HS-5 (cell line): ENCODE measurements at regions not wholly inside any gene's neighbourhood (a gene's known extent, or its start where the extent isn't known, plus 50 kb on each side); places are given as distances from the start of the nearest gene placed in this dataset.
A peak's percentile ranks its signal among the peaks of the same experiment; 100 is the strongest.

ENCODE experiments used
- DNase-seq: peaks from one replicate; pipeline ENCODE4 v3.0.0-alpha.2; 2012; ENCODE audit warnings: low read depth

DNA sequence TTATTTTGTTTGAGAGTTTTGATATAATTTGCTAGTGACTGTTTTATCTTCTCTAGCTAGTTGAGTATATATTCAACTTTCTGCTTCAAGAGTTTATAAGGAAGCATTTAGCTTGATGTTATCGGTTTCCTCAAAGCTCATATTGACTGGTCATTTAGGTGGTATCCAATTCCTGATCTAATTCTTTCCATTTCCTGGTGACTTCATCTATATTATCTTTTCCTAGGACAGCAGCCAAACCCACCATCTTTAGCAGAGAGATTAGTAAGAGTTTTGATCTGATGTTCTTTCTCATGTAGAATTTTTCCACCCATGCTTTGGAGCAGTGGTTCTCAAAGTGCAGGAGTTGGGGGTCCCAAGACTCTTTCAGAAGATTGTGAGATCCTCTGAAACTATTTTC is 148.6 kb upstream of the STT3B start:
- DNase-seq = no peak

DNA sequence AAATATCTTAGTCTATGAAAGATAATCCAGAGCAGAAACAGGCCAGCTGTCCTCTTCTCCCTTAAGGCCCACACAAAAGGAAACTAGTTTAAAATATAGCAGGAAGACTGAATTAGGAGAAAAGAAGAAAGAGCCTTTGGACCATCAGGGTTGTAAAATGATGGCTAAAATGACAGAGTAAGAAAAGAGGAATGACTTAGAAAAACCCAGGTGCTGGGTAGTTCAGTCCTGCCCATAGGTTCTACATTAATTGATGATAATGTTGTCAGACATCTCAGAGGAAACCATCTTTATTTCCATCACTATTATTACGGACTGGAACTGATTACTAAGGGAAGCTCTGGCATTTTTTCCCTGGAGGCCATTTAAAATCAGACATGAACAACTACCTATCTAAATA is 142.8 kb upstream of the STT3B start:
- DNase-seq = no peak

DNA sequence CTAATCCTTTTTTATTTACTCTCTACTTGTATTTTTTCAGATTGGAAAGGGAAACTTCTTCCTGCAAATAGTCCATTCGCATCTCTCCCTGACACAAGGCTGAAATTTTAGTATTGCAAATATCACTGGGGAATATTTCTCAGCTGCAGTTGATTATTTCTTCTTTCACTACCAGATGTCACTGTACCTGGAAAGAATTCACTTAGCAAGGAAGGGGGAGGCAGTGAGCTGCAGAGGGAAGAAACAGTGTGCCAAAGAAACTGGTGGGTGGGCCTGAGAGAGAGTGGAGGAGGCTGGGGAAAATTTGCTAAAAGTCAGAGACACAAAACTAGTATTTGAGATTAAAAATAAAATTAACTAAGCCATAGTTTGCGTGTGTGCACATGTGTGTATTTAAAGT is 142.3 kb upstream of the STT3B start:
- DNase-seq = no peak

DNA sequence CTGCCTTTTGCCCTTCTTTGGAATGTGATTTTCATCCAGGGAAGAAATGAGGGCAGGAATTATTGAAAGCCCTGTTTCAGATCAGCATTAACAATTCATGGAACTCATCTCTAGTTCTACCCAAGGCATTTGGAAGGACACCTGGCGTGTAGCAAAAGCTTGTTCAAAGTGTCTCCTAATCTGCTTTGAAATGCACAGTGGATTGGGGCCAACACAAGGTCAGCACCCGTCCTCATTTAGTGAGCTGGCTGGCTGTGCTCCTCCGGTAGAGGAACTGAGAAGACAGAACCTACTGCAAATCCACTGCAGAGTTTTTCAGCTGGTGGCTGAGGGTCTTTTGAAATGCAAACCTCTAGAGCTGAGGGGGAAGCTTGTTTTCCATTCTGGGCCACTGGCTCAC is 141.6 kb upstream of the STT3B start:
- no peak for DNase-seq

DNA sequence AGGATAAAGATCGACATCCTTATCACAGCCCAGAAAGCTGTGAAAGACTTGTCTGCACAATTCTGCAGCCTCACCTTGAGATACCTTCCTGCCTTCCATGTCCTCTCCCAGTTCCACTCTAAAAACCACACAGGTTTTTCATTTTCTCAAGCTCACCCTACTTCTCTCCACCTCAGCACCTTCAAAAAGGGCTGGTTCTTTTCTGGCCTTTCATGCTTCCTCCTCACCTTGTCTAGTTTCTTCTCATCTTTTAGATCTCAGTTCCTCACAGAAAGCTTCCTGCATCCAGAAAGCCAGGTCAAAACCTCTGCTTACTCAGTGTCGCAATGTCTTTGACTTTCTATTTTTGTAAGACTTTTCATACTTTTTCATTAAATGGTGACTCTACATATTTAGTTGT is 140.2 kb upstream of the STT3B start:
- no peak for DNase-seq

DNA sequence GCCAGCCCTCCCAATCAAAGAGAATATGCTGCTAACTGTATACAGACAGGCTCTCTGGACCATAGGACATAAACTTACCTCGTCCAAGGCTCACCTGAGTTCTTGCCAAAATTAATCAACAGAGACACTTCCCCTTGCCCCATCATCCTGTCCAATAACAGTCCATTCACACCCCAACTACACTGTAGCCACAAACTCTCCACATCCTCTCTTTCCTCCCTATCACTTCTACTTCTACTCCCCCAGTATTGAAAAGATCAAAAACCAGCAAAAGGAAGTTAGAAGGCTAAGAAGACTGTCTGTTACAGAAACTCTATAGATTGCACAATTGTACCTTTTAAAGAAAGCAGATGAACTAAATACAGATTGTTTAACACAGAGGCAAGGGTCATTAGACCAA is 133.5 kb upstream of the STT3B start:
- no peak for DNase-seq

DNA sequence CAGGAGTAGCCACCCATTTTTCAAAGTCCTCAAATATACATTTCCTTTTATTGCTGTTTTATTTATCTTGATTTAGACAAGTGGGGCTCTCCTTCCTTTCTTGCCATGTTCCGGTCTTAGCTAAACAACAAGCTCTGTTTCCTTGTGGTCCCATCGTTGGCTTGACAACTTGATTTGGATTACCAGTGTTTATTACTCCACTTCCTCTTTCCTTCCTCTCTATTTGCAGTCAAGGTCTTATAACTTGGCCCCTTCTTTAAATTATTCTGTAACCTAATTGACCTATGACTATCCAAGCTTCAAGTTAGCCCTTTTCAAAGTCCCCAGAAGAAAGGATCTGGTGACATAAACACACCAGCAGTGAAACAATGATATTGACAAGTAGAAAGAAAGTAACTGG is 130.6 kb upstream of the STT3B start:
- DNase-seq = no peak

DNA sequence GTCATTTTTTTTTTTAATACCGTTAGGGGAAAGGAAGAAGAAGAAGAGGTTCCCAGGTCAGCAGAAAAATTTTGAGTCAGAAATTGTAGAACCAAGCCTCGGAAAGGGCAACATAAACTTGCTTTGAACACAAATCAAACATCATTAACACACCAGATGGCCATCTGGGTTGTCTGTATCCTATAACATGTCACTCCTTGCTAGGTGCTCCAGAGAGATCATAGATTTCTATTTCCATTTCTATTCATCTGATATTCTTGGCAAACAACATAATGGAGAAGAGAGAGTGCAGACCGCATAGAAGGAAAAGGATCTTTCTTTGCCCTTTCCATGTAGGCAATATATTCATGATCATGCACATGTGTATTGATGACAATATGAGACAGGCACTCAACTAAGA is 129.5 kb upstream of the STT3B start:
- DNase-seq = no peak

DNA sequence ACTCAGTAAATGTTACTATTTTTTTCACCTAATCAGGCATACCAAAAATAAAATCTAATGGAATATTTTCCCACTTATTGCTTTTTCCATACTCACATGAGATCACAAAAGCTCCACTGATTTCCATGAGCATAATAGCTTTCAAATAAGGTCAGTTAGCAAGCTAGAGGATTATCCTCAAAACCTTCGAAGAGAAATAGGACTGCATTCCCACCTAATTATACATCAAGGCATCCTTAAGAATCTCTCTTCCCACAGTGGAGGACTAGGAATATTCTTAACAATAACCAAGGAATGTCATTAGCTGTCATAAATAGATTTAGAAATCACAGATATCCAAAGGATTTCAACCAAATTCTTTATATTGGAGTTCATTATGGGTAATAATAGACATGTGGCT is 127.9 kb upstream of the STT3B start:
- no peak for DNase-seq

DNA sequence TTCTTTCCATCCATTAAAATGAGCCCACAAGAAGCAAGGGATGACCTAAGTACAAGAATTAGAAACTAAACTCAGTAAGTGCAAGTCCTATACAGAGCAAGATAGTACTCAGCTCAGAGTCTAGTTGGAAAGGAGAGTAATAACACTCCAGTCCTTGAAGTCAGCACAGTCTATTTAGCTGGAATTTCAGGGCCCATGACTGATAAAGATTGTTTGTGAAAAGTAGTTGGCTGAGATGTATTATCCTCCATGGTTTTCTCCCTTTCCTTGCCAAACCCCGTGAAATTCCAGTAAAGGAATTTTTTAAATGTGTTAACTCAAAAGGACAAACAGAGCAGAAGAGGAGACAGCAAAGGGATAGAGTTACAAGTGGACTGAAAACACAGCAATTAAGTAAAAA is 127.2 kb upstream of the STT3B start:
- DNase-seq = no peak

DNA sequence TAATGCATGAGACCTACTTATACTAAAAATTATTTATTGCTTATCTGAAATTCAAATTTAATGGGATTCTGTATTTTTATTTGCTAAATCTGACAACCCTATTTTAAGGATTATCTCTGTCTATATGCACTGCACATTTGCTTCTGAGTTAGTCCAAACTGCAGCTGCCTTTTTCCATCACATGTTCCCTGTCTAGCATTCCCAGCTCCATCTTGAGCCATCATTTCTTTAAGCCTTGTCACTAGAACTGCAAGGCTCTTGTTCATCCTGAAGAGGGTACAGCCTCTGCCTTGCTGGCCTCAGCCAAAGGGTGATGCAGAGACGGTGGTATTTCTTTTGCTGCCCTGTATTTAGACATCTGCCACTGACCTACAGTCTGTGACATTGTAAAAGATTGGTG is 125.8 kb upstream of the STT3B start:
- no peak for DNase-seq

DNA sequence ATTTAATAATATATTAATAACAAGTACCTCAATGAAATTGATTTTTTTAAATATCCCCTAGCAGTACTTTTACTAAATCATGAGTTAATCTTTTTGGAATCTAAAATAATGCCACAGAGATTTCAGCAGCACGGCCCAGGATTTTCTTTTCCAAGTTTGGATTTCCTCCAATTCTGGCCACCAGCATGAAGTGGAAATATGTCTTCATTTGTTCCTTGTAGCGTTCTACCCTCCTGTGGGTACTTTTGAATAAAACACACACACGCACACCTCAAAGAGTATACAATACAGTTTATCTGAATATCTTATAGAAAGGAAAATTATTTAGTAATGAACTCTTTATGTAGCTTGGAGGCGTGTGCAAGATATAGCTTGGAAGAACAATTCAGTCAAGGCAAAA is 125.1 kb upstream of the STT3B start:
- no peak for DNase-seq

DNA sequence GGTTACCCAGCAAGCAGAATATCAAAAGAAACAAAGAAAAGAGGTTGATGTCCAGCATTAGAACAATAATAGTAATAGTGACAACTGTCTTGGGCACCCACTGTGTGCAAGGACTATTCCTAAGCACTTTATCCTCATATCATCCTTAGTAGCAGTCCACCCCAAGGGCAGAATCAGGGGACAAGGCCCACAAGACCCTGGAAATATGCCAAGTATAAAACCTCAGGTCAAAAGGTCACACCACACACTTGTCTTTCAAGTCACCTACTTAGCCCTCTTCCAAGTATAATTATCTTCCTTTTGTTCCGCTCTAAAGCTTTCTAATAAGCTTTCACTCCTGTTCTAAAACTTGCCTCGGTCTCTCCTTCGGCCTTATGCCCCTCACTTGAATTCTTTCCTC is 124.0 kb upstream of the STT3B start:
- DNase-seq = no peak

DNA sequence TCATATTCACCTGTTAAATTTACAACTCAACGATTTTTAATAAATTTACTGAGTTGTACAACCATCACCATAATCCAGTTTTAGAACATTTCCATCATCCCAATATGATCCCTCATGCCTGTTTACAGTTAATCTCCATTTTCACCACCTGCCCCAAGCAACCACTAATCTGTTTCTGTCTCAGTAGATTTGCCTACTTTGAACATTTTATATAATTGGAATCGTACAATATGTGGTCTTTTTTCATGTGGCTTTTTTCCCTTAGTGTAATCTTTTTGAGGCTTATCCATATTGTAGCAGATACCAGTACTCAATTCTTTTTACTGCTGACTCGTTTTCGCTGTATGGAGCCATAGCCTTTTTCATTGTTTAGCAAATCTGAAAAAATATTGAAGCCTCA is 123.3 kb upstream of the STT3B start:
- DNase-seq = no peak

DNA sequence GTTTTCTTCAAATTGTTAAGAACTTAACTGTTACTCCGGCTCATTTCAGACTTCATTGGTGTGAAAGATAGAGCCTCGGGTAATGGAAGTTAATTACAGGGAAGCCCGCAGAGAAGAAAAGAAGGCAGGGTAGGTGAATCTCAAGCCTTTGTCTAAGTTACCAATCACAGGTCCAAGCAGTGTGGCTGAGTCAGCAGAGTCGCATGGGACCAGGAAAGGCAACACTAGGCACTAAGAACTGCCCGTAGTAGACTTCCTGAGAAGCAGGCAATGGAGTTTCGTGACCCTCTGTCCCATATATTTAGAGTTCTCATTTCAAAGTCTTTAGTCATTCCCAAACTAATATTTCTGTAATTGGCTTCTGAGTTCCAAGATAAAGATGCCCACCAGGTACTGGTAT is 122.9 kb upstream of the STT3B start:
- no peak for DNase-seq

DNA sequence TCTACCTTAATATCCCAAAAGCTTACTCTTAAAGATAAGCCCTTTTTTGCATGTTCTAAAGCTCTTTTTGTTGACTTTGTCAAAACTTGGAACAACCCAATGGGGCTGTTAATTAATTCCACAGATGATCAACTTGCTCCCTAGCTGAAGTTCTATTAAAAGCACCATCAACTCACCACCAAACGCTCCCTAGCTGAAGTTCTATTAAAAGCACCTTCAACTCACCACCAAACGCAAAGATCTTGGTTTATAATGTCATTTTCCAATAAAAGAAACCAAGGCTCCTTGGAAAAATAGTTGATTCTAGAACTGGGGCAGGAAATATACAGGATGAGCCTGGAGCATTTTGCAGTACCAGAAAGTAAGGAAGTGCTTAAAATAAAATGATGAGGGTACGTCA is 122.3 kb upstream of the STT3B start:
- no peak for DNase-seq

DNA sequence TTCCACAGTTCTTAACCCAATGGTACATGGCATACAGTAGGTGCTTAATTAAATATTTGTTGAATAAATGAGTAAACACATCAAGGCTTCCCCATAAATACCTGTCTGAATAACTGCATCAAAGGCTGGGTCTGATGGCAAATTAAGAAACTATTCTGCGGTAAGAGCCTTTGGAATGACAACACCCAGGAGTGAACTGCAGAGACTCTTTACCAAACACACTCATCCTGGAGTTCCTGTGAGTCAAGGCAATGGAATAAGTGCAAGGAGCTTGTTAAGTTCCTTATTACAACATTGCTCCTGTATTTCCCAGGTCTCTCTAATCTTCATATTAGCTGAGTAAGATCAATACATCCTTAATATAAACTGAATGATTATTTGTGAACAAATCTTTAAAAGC is 119.9 kb upstream of the STT3B start:
- DNase-seq = peak; percentile 49

DNA sequence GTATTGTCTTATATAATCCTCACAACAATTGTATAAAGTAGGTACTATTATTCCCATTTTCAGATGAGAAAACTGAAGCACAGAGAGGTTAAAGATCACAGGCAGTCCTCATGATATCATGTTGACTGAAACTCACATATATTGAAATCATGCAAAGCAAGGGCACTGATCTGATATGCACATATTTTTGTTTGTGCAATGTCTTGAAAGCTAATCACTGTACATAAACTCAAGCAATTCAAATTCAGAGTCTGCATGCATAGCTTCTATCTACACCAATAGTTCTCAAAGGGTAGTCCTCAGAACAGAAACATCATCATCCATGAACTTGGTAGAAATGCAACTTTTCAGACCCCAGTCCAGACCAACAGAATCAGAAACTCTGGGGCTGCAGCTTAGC is 119.2 kb upstream of the STT3B start:
- DNase-seq = no peak

DNA sequence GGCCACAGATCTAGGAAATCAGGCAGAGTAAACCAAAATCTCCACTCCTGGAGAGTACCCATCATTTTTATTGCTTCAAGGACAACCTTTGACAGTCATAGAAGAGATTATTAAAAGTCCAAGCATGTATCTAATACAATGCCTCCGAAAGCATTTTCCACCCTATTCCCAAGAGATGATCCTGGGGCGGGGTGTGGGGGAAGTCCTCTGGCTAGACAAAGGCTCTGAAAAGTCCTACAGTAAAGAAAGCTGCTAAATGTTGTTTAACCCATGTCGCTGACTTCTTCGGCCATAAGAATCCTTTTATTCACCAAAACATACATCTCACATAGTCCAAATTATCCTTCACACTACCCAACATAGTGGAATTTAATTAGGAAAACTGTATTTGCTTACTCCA is 115.7 kb upstream of the STT3B start:
- DNase-seq = no peak

DNA sequence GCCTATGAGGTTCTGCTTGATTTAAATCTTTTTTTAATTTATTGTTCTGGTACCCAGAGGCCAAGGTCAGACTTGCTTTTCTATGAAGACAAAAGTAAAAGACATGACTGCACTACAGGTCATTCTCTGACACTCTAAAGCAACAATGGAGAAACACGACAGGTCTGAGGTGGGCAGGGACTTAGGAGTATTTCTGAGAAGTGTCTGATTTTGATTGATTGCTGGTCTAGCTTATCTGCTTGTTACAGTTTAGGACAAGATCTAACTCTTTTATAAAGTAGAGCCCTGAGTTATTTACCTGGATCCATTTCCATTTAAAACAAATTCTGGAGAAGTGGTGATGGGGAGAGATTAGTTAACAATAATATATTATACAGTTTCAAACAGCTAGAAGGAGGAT is 115.2 kb upstream of the STT3B start:
- DNase-seq = no peak

DNA sequence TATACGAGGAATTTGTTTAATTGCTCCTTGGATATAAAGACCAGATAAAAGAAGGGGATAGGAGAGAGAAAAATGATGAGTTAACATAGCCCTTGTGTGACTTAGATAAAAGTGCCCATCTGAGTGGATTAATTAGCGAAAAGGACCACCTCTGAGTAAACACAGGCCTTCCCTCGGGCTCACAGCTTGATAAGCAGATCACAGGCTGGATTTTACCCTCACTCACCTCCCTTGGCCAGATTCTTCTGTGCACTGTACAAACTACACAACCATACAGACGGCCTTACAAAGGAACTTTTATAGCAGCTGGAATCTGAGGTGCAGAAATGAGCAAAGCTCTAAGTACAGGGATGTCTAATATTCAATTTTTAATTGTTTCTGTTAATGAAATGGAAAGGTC is 112.4 kb upstream of the STT3B start:
- no peak for DNase-seq

DNA sequence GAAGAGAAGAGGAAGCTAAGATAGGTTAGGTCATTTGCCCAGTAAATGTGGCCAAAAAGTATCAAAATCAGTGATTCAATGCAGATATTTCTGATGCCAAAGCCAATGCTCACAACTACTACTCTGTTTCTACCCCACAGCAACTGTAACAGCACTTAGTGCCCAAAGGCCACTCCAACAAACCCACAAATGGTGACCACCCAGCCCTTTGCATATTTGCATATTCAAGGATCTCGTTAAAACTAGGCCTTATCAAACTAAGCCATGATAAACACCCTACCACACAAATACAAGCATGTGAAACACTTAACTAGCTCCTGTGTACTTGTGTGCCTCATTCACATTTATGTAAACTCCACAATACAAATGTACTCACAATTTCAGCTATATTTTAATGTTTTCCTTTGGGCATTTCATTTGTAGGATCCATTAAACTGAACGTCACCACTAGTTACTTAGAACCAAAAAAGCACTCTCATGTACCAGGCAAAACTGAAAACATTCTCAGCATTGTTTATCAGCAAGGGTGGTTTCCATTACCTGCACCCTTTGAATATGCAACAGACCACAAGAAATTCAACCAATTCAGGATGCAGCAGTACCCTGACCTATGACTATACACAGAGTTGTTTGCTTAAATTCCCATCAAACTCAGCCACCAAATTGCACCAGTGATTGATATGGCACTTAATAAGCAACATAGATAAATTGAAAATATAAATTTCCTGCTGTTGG is 111.2 kb upstream of the STT3B start:
- no peak for DNase-seq

DNA sequence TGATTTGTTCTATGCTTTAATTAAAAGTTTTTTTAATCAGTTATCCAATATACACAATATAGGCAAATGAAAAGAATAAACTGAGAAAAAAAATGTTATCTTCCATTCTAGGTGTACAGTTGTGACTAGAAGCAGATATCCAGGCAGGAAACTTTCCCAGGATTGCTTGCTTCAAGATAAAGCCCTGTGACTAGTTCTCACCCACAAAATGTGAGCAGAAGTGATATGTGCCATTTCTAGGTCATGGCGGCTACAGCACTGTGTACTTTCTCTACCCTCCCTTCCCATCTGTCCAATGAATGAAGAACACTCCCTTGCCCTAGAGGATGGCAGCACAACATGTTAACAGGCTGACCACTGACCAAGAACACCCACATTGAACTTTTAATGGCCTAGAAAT is 110.5 kb upstream of the STT3B start:
- no peak for DNase-seq

DNA sequence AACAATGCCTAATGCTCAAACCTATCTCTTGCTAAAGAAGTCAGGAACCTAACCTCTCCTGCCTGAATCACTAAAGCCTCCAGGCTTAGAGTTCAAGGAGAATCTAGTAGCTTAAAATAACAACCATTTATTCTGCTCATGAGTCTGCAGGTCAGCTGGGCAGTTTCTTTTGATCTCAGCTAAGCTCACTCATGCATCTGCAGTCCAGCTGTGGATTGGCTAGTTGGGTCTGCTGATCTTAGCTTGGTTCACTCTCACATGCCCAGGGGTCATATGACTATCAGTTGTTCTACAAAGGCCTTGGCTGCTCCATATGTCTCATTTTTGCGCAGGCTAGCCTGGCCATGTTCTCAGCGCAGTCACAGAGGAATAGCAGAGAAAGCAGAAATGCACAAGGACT is 109.2 kb upstream of the STT3B start:
- DNase-seq = no peak

DNA sequence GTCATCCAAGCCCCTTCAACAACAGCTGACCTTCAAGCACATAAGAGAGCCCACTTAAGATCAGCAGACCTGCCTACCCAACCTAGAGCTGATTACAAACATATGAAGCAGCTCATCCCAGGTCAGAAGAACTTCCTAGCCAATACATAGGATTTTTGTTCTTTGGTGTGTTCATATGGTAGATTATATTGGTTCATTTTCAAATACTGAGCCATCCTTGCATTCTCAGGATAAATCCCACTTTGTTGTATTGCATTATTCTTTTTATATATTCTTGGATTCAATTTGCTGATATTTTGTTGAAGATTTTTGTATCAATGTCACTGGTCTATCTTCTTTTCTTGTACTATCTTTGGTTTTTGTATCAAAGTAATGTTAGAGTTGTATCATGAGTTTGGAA is 107.3 kb upstream of the STT3B start:
- no peak for DNase-seq
